Hematopoietic multipotent progenitor cell treated with erythropoietin and hydrocortisone succinate and interleukin-3 and kit ligand, for 8 days (in vitro differentiated cells): ENCODE measurements at regions not wholly inside any gene's neighbourhood (a gene's known extent, or its start where the extent isn't known, plus 50 kb on each side); places are given as distances from the start of the nearest gene placed in this dataset.

Experiments
- DNase-seq: peaks from one replicate; pipeline ENCODE4 v3.0.0-alpha.2; 2015

DNA sequence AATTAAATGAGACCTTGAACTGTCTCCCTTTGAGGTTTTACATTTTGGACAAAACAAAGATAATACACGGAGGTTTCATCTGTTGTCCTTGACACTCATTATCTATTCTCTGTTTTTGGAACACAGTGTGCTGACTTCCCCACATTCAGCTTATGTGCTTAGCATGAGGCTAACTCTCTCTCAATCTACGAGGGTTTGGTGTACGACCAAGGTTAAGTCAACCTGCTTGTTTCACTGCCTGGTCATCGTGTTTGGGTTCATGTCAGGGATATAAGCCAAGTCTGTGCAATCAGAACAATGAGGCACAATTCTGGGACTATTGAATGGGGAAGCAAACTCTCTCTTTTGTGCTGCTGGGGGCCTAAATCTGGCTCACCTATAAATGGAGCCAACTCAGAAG, 328.5 kb upstream of the USP25 start:
- DNase-seq, result no peak

DNA sequence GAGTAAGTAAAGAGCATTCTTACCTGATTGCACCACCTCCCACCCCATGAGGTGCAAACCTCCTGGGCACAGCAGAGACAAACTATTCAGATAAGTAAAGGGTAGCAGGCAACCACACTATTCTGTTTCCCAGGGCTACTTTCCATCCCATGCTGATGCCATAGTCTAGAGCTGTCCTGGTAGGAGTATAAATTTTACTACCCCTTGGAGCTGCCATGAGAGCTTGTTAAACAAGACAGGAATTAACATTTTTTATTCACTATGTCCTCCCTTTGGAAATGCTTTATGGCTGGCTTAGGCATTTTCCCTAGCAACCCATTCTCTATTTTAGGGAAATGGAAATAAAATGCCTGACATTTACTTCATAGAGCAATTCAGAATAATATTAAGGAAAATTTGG, 324.6 kb upstream of the USP25 start:
- DNase-seq, result no peak

DNA sequence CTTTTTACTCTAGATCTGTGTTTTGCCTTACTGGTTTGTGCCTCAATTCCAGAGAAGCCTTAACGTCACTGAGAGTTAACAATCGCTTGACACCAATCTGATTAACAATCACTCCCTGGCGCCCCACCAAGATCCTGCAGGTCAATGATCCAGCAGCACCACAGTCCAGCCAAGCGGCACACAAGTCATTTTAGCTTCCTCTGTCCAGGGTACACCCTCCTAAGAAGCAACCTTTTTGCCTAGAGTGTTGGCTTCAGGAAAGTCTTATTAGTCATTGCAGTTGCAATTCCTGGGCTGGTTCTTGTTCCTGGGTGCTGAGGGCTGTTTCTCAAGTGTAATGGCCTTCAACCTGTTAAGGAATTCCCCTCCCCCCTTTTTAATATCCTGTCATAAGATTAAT, 323.0 kb upstream of the USP25 start:
- DNase-seq, result no peak

DNA sequence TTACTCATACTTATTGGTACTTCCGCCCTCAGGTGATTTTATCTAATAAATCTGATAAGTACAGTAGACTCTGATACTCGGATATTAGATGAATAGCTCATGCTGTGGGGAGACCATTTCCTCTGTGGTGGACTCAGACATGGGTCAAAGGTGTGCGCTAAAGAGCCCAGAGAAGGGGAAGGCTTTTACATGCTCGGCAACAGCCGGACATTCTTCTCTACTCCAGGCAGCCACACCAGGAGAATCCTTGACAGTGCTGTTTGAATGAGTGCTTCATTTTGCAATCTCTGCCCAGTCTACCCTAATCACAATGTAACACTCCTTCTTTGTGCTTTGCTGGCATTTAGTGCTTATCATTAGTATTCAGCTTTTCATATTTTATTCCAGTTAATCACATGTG, 322.2 kb upstream of the USP25 start:
- no peak for DNase-seq

DNA sequence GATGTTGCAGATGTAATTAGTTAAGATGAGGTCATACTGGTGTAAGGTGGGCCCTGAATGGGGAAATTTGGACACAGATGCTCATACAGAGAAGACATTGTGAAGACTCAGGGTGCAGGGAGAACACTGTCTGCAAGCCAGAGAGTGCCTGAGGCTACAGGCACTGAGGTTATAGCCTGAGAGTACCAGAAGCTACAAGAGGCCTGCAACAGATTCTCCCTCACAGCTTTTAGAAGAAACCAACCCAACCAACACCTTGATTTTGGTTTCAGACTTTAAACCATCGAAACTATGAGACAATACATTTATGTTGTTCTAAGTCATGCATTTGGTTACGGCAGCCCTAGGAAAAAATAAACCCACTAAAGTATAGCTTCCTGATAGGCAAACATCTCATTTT, 321.7 kb upstream of the USP25 start:
- DNase-seq, result no peak

DNA sequence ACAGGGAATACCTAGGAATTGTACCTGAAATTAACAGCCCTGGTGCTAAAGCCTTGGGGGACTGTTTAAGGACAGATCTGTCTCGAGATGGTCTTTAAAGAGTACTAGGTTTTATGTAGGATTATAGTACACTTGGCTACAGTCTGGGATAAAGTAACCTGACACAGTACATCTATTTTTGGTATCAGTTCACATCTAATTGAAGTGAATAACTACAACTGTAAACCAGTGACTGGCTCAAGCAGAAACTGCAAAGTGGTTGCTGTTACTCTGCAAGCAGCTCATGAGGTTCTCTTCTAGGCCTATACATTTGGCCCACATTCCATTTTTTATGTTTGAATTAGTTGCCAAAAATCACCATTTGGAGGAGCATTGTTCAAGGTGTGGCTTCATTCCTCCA, 320.8 kb upstream of the USP25 start:
- DNase-seq, result no peak

DNA sequence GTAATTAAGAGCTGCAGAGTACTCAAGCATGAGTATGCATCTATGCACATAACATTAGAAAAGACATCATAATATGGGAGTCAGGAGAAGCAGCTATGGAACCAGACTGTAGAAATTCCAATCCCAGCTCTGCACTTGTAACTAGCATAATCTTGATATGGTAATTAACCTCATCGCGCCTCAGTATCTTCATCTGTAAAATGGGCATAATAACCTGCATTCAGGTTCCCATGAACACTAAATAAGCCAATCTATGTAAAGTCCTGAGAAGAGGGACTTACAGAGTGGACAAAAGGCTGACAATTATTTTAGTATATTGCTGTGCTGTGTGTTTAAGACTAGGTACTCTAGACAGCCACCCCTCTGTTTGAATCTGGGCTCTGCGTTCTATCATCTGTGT, 318.9 kb upstream of the USP25 start:
- no peak for DNase-seq

DNA sequence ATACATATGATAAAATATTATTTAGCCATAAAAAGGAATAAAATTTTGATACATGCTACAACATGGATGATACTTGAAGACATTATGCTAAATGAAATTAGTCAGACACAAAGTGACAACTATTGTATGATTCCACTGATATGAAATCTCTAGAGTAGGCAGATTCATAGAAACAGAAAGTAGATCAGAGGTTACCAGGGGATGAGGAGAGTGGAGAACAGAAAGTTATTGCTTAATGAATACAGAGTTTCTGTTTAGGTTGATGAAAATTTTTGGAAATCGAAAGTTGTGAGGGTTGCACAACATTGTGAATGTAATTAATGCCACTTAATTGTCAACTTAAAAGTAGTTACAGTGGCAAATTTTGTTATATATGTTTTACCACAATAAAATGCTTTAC, 315.7 kb upstream of the USP25 start:
- no peak for DNase-seq

DNA sequence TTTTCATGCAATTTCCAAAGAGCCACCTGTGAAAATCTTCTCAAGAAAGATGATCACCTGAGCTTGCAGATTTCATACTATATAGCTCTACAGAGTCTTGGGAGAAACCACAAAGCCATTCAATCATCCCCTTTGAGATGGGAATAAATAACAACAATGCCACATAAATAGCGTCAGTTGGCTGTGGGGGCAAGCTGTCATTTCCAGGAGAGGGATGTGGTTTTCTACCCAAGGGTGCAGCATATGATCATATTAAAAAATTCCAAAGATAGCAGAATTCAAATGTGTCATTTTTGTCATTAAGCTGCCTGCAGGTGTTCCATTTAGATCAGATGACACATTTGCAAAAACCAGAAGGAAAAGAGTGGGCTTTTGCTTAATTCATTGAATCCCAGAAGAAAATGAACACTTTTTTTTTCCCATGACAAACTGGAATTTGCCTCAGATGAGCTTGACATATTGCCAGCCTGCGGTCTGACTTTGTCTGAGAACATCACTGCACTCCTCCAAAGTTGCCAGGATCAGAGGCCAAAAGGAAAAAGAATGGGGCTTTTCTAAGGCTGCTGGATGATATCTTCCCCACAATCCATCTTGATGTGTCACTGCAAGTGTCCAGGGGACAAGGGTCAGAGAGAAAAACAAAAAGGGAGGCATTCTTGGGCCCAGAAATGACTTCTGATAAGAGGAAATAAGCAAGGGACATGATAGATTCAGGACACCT, 314.1 kb upstream of the USP25 start:
- DNase-seq, result no peak

DNA sequence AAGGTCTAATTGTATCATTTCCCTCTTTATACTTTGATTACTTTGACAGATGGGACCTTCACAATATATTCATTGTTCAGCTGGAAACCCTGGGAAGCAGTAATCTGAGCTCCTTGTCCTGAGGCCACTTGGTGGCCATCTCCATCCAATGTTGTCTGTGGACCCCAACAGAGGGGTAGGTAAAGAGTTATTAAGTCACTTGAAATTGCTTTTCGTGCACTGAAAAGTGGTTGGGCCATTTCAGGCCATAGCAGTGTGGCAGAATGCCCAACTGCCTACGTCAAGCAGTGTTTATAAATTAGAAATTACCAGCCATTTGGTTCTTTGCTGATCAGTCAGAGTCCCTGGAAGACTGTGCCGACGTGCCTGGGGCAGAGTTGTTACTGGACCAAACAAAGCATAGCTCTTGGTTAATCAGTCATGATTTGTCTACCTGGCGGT, 308.3 kb upstream of the USP25 start:
- no peak for DNase-seq

DNA sequence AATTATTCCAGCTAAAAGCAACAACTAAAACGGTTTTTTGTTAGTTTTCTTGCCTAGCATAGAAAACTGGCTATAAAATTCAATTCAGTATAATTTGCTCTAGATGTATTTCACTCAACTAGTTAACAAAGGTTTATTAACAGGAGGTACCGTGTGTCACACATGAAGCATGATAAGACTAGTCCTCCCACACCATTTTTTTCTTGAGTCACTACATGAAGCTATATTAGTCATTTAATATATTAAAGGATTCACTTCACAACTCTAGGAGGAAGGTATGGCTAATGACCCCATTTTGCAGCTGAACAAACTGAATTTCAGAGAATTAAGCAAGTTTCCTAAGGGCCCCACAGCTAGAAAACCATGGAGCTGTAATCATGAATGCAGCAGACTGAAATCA, 307.8 kb upstream of the USP25 start:
- DNase-seq, result no peak

DNA sequence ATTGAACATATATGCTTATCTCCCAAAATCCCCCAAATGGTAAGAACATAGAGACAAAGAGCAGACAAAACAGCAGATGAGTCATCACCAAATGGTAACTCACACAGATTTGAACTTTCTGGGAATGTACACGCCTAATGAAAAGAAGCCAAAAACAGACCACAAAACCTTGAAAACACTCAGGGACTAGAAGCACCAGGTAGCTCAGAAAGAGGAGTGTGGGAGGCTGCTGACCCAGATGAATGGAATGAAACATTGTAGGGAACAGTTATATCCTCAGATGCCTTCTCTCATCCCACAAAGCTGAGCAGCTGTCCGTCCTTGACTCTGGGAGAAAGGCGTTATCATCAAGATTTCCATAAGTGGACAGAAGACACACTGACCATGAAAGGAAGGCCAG, 307.0 kb upstream of the USP25 start:
- no peak for DNase-seq

DNA sequence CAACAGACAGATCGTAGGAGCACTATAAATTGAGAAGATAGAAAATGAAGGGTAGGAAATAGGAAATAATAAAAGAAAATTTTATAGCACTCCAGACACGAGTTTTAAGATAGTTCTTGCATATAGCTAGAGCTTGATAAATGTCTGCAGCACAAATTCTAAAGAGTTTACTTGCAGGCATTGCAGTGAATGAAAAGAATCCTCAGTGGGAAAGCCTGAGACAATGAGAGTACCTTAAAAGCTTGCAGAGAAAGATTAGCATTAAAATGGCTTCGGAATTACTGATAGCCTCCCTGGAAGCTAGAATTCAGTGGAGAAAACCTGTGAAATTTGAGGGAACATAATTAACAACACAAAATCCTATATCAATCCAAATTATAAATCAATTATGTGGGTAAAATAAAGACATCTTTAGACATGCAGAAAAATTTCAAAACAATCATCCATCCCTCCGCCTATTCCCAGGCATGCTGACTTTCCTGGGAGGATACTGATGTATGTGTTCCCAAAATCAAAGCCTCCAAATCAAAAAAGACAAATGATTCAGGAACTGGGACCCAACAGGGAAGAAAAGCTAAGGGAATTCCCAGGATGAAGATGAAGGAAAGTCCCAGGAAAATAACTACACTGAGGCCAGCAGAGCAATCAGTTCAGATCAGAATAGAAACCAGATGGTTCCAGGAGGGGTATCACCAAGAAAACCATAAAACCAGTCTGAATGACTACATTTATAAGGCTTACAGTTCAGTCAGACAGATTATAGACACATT, 305.9 kb upstream of the USP25 start:
- no peak for DNase-seq

DNA sequence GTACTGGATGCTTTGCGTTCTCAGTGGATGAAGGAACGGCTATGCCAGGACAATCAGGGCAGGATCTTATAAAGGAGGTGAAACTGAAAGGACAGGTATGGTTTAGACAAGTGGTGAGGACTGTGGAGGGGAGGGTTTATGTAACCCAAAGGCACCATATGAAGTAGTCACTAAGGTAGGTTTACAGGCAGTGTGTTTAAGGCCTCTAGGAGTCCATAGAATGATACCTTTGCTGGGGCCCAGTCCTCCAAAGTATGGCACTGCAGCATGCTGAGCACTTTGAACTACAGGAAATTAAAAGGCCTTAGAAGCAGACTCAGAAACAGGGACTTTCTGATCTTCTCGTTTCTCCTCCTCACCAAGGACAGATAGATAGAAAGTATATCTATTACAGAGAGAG, 304.7 kb upstream of the USP25 start:
- DNase-seq, result no peak

DNA sequence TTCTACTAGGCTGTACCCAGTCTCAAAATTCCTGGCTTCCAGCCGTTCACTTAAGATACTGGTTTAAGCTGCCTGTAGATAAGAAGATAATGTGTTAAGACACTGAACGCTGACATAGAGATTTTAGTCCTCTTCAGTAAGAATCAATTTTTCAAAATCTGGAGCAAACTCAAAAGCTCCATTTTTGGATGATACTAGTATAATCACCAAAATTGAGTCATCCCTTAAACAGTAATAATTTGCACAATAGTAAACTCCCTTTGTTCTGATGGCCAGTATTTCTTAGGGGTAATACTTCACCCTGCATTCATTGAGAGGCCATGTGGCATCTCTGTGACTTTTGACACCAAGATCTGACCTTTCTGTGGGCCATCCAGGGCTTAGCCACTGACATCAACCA, 299.8 kb upstream of the USP25 start:
- no peak for DNase-seq

DNA sequence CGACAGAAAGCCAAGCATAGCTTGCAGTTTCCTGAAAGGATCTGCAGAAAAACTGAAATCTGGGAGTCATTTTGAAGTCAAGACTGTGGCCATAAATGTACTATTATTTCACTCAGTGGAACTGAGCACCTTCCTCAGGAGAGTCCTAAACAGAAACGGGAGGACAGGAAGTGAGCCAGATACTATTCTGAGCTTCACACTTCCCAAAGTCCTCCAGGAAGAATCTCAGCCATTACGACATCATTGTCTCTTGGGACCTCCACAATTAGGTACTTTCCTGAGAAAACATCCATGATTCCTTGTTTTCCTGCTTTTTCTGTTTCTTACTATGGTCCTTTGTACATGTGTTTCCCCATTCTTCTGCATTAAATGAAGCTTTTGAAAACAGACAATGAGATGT, 299.2 kb upstream of the USP25 start:
- DNase-seq, result no peak

DNA sequence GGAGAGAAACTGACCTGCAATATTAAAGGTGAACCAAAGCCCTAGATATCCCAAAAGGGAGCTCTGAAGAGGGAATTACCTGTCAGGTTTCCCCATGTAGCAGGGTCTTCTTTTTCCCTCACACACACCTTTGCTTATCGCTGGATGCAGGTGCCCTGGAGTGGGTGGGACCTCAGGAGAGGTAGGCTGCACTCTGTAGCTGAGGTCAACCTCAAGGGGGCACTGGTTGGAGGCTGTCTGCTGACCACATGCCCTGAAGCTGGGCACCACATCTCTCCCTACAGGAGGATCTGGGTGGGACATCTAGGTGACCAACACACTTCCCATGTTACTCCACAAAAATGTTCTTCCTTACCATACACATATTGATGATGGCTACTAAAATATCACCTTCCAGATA, 298.7 kb upstream of the USP25 start:
- no peak for DNase-seq

DNA sequence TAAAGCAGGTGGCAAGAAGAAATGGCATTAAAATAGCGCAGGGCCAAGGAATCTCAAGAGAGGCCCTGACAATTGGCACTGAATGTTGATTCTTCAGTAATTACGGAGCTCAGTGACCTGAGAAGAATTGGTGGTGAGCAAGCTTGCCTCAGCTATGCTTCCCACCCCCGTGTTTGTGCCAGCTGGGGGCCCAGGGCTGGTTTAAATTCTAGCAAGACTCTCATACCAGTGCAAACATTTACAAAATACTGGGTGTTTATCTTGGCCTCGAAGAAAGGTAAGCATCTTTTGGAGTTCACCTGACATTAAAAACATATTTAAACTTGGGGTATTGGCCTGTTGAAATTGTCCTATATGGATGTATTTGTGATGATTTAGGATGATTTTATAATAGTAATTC, 296.7 kb upstream of the USP25 start:
- DNase-seq, result no peak

DNA sequence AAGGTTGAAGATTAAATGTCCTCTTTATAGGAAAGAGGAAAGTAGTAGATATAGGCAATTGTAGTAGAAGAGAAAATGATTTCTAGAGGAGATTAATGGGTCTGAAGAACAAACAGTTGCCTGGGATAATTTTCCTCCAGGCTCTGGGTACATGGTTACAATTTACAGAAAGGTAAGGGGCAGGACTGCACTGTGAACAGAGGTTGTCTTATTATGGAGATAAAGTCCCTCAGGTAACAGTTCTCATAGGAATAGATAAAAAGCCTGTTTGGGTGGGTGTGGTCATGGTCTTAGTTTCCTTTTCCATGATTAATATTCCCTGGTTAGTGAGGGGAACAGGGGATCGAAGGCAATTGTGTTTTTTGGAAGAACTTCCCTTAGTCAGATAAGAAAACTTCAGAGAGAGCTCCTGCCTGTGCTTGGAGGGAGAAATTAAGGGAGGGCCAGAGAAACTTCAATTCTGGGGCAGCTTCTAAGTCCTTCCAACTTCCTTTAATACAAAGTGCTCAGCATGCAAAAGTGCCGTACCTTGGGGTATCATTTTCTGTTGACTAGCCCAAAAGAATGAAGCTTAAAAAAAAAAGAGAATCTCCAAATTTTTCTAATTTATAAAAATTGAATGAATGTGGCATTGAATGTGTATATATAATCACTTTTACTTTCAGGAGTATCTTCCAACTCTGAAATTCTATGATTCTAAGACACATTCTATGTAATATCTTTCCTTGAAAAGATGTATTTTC, 295.4 kb upstream of the USP25 start:
- no peak for DNase-seq

DNA sequence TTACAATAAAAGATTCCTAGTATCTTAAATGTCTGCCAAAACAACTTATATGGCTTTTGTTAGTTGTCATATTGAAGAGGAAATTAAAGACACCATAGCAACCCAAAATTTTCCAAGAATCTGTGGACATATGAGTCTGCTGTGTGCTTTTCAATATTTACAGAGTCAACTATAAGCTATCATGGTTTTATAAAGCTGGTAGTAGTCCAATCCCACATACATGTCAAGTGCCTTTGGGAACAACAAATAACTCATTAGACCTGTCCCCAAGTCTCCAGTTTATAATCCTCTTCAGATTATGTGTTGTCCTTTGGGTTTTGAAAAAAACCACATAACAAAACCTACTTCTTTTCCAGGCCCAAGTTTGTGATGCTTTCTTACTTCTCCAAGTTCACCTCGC, 293.8 kb upstream of the USP25 start:
- DNase-seq, result no peak

DNA sequence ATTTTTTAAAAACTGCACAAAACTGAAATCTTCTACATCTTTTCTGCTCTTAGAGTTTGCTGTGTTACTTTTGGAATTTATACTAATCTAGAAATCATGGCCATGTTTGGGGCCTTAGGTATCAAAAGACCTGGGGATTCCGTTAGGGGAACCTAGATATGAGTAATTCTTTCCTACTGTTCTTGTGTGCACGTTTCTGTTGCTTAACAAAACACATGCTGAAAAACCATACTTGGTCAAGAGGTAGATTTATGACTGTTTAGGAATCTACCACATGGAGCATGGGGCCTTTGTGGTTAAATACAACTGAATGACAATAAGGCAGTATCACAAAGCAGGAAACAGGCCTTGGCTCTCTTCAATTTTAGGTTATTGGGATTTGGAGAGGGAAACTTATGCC, 291.9 kb upstream of the USP25 start:
- peak; percentile 3 for DNase-seq

DNA sequence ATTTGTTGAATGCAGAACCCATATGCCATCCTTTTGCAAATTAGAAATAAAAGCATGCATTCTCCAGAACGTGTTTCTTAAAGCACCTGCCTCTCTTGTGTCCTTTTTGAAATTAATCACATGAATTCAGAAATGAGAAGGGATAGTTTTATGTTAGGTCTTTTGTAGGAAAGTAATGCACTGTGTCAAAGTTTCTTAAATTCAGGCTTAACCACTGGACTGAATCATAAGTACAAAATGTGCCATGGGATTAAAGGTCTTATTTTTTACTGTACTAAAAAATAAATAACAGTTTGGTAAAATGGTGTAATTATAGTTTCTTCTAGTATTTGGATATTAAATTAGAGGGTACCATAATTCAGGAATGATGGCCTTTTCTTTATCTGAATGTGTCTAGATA, 290.1 kb upstream of the USP25 start:
- no peak for DNase-seq

DNA sequence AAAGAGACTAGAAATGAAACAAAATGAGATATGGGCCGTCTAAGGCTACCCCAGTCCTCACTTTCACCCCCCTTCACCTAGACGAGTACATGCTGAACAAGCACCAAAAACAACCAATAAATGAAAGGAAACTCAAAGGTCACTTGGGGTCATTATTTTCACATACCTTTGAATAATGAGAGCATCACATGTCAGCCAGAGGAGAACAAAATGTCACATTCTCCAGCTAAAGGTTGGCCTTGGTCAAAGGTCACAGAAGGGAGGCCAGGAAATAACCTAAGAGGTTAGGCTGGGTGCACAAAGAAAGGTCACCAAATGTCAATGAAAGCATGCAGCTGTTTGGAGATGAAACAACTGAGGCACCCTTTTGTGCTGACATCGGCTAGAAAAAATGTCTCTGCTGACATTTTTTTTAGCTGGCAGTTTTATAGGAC, 288.7 kb upstream of the USP25 start:
- DNase-seq, result no peak

DNA sequence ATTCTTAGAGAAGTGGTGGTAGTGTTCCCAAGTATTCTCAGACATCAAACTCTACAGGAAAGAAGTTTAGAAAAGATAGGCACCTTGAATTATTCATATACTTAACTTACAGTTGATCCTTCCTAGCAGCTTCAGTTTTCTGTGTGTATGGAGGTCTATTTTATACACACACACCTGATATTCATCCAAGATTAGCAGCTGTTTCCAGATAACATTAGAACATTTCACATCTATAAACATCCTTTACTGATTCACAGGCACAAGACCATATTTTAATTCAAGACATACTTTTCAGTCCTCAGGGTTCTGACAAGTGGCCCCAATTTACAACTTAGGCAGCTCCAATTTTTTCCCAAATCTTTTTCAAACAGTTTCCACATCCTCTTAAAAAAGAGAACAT, 287.8 kb upstream of the USP25 start:
- no peak for DNase-seq
